ENCODE measurements at regions not wholly inside any gene's neighbourhood (a gene's known extent, or its start where the extent isn't known, plus 50 kb on each side); places are given as distances from the start of the nearest gene placed in this dataset.

DNA sequence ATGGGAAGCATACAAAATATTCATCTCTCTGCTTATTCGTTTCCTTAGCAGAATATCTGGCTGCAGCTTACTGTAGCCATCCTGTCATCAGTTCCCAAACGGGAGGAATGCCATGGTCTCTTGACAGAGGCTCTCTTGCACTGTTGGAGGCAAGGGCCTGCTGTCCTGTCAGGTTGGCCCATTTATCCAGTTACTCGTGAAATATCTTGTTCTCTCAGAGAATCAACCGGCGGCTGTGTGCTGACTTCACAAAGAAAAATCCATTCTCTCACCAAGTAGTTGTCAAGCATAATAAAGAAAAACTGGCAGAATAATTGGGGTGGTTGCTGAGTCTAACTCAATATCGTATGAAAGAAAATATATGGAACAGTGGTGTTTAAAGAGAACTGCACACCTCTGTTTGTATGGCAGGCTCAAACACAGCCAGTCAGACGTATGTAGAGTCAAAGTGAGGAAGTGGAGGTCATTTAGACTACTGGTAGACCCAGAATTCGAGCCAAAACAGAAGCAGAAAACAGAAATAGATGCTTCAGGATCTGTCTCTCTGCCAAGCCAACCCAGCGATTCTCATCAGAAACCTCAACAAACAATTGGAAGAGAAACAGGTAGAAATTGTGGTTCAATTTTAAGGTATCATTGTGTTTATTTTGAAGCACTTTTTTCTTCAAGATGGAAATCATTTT is 349.2 kb upstream of the PRKCQ start:
- Histone ChIP-seq H3K27me3 (ENCODE audit: insufficient read depth, low read length, poor library complexity, severe bottlenecking) (no peaks in the 10 kb centered on the region), H3K79me2 (ENCODE audit: insufficient read depth, low read length) (no peaks in the 10 kb centered on the region), H4K20me1 (ENCODE audit: insufficient read depth, low read length, poor library complexity, severe bottlenecking) (no peaks in the 10 kb centered on the region), H3K9ac (ENCODE audit: low read depth, low read length, poor library complexity, severe bottlenecking) (peak overlapping the region; percentile 96), H3K4me1 (ENCODE audit: insufficient read depth, low read length, poor library complexity, severe bottlenecking) (peaks cover 61% of the 10 kb centered on the region), H3K9me3 (ENCODE audit: insufficient read depth, low read depth, low read length) (no peaks in the 10 kb centered on the region), H3K9me2 (replicated peaks; ENCODE audit: low read depth, low read length) (no peaks in the 10 kb centered on the region), H3F3A (ENCODE audit: low read depth) (peaks cover 25% of the 10 kb centered on the region), H3K4me3 (ENCODE audit: low read length, poor library complexity, severe bottlenecking) (peak overlapping the region; percentile 72), H3K36me3 (ENCODE audit: insufficient read depth, low read length) (no peaks in the 10 kb centered on the region), H2AFZ (ENCODE audit: low read length) (peak overlapping the region; percentile 17; the same call in 1 of the 2 replicates), H3K4me2 (ENCODE audit: low read depth, low read length, poor library complexity, severe bottlenecking) (peak overlapping the region; percentile 97)
- TF ChIP-seq, protein P1, sequence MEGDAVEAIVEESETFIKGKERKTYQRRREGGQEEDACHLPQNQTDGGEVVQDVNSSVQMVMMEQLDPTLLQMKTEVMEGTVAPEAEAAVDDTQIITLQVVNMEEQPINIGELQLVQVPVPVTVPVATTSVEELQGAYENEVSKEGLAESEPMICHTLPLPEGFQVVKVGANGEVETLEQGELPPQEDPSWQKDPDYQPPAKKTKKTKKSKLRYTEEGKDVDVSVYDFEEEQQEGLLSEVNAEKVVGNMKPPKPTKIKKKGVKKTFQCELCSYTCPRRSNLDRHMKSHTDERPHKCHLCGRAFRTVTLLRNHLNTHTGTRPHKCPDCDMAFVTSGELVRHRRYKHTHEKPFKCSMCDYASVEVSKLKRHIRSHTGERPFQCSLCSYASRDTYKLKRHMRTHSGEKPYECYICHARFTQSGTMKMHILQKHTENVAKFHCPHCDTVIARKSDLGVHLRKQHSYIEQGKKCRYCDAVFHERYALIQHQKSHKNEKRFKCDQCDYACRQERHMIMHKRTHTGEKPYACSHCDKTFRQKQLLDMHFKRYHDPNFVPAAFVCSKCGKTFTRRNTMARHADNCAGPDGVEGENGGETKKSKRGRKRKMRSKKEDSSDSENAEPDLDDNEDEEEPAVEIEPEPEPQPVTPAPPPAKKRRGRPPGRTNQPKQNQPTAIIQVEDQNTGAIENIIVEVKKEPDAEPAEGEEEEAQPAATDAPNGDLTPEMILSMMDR (conservative IDR thresholded peaks at IDR 0.05; ENCODE audit: low read length), result no peak
- TF ChIP-seq EZH2phosphoT487 (IDR thresholded peaks at IDR 0.05; ENCODE audit: borderline replicate concordance), result no peak

DNA sequence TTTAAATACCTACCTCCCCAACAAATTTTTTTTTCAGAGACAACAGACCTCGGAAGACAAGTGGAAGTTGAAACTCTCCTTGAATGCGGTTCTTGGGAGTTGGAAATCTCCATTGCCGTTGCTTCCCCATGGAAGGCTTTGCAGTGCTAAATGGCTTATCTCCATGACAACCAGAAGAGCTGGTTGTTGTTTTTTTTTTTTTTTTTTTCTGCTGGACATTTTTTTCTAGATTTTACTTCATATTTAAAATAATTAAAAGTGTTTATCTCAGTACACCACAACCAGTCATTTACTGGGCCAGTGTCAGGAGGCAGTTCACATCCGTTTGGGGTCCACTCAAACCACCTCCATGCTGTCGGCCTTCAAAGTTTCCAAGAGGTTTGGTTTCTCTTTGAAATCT is 348.5 kb upstream of the PRKCQ start:
- no peaks in the 10 kb centered on the region for H3K9me3 ChIP-seq (ENCODE audit: insufficient read depth, low read depth, low read length)
- H4K20me1 ChIP-seq (ENCODE audit: insufficient read depth, low read length, poor library complexity, severe bottlenecking), result no peaks in the 10 kb centered on the region
- peaks cover 66% of the 10 kb centered on the region for H3K4me1 ChIP-seq (ENCODE audit: insufficient read depth, low read length, poor library complexity, severe bottlenecking)
- H3K4me3 ChIP-seq (ENCODE audit: low read length, poor library complexity, severe bottlenecking), result peak overlapping the region; percentile 72
- no peaks in the 10 kb centered on the region for H3K36me3 ChIP-seq (ENCODE audit: insufficient read depth, low read length)
- H2AFZ ChIP-seq (ENCODE audit: low read length), result no peak overlapping the region
- no peak for TF ChIP-seq EZH2phosphoT487 (IDR thresholded peaks at IDR 0.05; ENCODE audit: borderline replicate concordance)
- TF ChIP-seq, protein P1 (conservative IDR thresholded peaks at IDR 0.05; ENCODE audit: low read length), result no peak
- peak overlapping the region; percentile 97 for H3K4me2 ChIP-seq (ENCODE audit: low read depth, low read length, poor library complexity, severe bottlenecking)
- no peaks in the 10 kb centered on the region for H3K9me2 ChIP-seq (replicated peaks; ENCODE audit: low read depth, low read length)
- H3K27me3 ChIP-seq (ENCODE audit: insufficient read depth, low read length, poor library complexity, severe bottlenecking), result no peaks in the 10 kb centered on the region
- H3K79me2 ChIP-seq (ENCODE audit: insufficient read depth, low read length), result no peaks in the 10 kb centered on the region
- H3F3A ChIP-seq (ENCODE audit: low read depth), result peaks cover 25% of the 10 kb centered on the region
- H3K9ac ChIP-seq (ENCODE audit: low read depth, low read length, poor library complexity, severe bottlenecking), result peak overlapping the region; percentile 96

DNA sequence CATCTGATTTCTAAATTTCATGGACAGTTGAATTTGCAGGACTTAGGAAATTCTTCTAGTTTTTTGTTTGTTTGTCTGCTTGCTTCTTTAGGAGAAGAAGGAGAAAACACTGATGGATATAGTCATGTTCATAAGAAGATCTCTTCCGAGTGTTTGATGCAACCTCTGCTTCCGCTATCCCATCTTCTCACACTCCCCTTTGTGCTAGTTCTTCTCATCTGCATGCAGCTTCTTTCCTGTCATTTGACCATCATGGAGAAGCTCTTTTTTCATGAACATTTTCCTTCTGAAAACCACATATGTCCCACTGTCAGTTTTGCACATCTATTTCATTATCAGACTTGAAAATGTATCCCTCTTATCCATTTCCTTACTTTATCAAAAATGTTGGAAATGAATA is 346.9 kb upstream of the PRKCQ start:
- Histone ChIP-seq H3F3A (ENCODE audit: low read depth) (peaks cover 25% of the 10 kb centered on the region), H3K79me2 (ENCODE audit: insufficient read depth, low read length) (no peaks in the 10 kb centered on the region), H3K9ac (ENCODE audit: low read depth, low read length, poor library complexity, severe bottlenecking) (peak overlapping the region; percentile 96), H3K4me2 (ENCODE audit: low read depth, low read length, poor library complexity, severe bottlenecking) (peak overlapping the region; percentile 97), H3K9me2 (replicated peaks; ENCODE audit: low read depth, low read length) (no peaks in the 10 kb centered on the region), H3K27me3 (ENCODE audit: insufficient read depth, low read length, poor library complexity, severe bottlenecking) (no peaks in the 10 kb centered on the region), H3K4me3 (ENCODE audit: low read length, poor library complexity, severe bottlenecking) (peak overlapping the region; percentile 54), H4K20me1 (ENCODE audit: insufficient read depth, low read length, poor library complexity, severe bottlenecking) (no peaks in the 10 kb centered on the region), H3K36me3 (ENCODE audit: insufficient read depth, low read length) (no peaks in the 10 kb centered on the region), H2AFZ (ENCODE audit: low read length) (no peak overlapping the region), H3K9me3 (ENCODE audit: insufficient read depth, low read depth, low read length) (no peaks in the 10 kb centered on the region), H3K4me1 (ENCODE audit: insufficient read depth, low read length, poor library complexity, severe bottlenecking) (peaks cover 73% of the 10 kb centered on the region)
- TF ChIP-seq EZH2phosphoT487 (IDR thresholded peaks at IDR 0.05; ENCODE audit: borderline replicate concordance), result no peak
- TF ChIP-seq, protein P1 (conservative IDR thresholded peaks at IDR 0.05; ENCODE audit: low read length), result no peak

All from Loucy (cell line).